Superior temporal gyrus (tissue), 1 donor: ENCODE measurements at regions not wholly inside any gene's neighbourhood (a gene's known extent, or its start where the extent isn't known, plus 50 kb on each side); places are given as distances from the start of the nearest gene placed in this dataset.
"Not testable (repeated sequence)": the region's sequence is repeated elsewhere in the genome, so short reads cannot be mapped to it uniquely, and the experiment has no call there.

Experiments used
- DNase-seq: peaks from one replicate; pipeline ENCODE4 v3.0.0-alpha.2; 2016; ENCODE audit errors: extremely low spot score

DNA sequence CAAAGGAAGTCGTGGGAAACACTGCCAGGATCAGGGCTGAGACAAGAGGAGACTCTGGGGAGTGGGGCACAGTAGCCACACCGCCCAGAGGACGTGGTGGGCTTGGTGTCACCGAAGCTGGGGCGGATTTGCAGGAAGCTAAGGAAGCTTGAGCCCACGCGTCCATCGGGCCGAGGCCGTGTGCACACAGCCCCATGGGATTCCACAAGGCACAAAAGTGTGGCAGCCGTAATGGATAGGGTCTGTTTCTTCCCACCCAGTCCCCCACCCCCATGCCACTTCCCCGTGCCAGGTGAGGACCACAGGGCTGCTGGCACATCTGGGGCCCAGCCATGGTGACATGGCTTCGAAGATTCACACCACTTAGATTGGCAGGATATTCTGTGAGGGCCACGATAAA lies 153.2 kb upstream of the SPACA7 start:
- no peak for DNase-seq

DNA sequence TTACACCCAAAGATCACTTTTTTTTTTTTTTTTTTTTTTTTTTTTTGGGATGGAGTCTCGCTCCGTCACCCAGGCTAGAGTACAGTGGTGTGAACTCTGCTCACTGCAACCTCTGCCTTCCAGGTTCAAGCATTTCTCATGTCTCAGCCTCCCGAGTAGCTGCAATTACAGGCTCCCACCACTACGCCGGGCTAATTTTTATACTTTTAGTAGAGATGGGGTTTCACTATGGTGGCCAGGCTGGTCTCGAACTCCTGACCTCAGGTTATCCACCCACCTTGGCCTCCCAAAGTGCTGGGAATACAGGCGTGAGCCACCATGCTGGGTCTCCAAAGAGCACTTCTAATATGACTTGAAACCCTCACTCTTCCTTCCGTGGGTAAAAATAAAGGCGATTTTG lies 152.2 kb upstream of the SPACA7 start:
- not testable (repeated sequence) for DNase-seq

DNA sequence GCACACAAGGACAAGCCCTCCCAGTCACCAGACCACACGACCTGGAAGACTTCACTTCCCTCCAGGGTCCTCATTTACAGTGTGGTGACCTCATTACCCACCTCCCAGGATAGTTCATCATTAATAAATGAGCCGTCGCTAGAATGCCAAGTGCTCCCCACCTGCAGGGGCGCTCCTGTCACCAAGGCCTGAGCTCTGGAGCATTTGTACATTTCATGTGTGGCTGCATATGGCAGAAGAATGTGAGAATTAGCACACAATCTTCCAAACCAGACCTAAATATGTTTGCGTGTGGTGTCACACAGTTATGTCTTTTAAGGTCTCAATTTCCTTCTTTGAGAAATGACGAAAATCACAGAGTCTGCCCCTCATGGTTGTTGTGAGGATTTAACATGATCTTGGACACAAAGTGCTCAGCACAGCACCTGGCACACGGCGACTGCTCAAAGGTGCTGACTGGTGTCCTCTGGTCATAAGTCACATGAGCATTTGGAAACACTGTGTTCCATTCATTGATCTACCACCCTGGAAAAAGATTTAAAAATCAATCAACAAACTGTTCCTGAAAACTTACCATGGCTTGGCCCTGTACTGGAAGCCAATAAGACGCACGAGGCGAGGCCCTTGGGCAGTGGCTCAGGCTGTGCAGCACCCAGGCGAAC lies 150.6 kb upstream of the SPACA7 start:
- no peak for DNase-seq

DNA sequence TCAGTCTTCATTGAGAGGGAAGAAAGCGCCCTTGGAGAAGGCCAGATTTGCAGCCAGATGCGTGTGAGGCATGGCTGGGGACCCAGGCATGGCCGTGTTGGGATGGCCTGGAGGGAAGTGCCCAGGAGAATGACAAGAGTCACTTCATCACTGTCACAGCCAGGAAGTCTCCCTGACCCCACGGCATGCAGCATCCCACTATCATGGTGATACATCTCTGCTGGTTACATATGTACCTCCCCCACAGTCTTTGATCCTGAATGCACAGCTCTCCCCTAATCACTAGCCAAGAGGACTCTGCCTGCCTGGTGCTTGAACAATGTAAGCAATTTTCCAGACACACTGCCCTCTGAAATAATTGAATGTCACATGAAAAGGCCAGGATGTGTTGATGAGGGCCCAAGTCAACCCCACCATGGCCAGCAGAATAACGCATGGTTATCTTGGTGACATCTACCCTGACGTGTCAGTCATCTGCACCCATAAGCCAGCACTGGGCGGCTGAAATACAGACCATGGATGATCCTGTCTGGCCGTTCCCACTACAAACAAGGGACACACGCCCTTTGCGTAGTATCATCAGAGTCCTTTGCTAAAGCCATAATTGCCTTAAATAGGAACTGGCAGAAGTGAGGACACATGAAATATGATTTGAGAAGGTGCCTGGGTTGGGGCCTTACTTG lies 149.7 kb upstream of the SPACA7 start:
- DNase-seq: no peak

DNA sequence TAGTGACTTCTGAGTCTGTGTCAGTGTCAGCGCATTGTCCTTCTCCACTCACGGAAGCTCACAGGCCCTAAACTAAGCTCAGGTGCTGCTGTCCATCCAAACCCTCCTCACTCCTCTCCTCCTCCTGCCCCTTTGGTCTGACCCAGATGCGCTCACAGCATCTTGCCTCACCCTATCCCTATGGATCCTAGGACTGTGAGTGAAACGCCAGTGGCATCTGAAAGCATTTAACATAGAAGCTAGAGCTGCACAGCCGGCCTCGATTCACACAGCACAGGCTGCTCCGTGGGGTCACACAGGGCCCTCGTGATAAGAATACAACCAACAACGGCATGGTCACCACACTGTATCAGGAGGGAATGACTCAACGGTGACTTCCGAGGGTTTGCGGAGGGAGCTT lies 149.1 kb upstream of the SPACA7 start:
- DNase-seq: no peak

DNA sequence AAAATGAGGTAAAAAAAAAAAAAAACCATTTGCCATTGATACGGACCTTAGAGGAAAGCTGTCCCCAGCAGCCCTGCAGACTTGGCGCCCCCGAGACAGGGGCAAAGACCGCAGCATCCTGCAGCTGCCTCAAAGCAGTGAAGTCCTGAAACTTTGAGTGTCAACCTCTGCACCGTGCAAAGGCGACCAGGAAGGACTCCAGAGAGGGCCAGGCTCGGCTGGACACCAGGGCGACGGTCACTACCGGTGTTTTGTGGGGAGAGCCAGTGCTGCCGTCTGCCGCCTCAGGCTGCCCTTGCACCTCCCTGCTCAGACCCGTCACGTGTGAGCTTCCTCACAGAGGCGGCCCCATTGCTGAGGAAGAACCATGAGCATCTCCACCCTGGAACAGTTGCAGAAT lies 146.7 kb upstream of the SPACA7 start:
- no peak for DNase-seq

DNA sequence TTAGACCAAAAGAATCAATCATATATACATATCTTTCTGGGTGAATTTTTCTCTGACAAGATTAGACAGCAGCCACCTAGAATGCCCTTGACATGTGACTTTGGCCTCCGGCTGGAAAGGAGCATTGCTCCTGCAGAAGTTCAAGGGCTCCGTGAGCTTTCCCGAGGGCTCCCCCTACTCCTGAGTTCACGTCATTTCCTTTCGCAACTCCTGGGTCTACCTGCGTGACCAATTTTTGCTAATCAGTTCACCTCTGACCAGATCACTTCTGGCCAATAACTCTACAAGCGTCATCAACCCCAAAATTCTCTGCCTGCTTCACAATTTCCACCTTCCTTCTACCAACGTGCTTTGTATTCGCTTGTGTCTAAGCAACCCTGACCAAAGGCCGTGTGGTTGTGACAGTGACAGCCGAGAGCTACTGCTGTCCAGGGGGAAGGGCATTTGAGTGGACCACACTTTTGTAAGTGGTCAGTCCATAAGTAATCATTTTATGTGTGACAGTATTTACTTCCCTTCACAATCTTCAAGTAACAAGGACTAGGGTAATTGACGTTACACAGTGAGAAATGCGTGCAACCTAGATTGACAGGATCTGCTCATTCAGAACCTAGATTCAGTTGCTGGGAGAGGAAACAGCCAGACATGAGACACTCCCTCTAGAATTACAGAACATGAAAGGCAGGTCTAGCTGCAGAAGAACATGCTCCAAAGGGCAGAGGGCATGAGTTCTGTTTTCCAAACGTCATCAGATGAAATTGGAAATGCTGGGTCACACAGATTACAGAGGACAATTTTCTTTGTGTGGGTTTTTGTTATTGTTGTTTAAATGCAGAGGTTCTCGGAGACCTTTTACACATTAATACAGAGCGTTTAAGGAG lies 145.9 kb upstream of the SPACA7 start:
- DNase-seq: no peak

DNA sequence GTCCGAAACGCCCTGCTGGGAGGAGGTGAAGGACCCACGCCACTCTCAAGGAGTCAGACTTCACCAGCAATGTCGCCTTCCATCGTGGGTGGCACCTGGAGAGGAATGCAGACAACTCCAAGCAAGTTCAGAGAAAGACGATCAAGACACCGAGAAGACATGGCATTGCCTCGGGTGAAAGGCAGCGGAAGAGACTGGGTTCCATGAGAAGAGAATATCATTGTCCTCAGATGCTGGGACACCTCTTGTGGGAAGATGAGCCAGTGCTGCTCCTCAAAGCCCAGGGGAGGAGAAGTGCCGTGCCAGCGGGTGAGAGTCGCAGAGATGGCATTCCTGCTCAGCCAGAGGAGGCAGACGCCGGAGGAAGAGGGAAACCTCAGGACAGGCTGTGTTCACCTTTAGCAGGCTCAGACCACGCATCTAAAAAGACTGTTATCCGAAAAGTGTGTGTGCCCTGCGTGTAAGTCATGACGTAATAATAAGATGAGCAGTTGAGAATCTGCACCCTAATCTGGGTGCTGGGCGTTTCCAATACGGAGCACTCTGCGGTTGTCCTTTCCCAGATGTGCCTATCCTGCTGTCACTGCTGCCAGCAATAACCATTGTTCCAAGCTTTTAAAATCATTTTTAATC lies 144.6 kb upstream of the SPACA7 start:
- no peak for DNase-seq

DNA sequence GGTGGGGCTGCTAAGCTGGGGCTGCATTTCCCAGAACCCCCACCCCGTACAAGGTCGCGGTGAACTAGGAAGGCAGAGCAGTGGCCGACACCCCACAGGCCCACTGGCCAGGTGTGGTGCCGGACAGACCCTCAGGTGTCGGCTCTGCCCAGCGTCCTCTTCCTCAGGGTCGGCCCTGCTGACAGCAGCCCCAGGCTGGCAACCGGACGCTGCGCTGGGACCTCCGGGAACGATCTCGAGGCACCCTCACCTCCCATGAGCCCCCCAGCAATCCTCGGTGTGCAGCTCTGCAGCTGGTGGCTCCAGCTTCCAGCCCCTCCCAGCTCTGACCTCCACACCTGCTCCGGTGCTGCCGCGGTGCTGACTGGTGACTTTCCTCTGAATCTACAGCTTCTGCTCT lies 142.9 kb upstream of the SPACA7 start:
- no peak for DNase-seq

DNA sequence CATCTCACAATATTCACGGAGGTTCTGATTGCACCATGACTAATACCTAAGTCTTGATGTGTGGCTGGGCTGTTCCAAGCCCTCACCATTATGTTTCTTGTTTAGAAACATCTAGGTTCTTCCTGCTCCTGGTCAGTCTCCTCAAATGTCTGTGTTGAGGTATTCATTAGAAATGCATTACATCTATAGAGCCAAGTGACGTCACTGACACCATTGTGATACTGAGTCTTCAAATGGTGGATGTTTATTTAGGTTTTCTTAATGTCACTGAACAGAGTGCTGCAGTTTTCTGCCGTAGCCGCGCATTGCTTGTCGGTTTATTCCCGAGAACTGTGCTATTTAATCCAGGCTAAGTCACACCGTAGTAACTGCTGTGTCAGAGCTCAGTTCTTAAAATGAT lies 142.4 kb upstream of the SPACA7 start:
- DNase-seq: no peak

DNA sequence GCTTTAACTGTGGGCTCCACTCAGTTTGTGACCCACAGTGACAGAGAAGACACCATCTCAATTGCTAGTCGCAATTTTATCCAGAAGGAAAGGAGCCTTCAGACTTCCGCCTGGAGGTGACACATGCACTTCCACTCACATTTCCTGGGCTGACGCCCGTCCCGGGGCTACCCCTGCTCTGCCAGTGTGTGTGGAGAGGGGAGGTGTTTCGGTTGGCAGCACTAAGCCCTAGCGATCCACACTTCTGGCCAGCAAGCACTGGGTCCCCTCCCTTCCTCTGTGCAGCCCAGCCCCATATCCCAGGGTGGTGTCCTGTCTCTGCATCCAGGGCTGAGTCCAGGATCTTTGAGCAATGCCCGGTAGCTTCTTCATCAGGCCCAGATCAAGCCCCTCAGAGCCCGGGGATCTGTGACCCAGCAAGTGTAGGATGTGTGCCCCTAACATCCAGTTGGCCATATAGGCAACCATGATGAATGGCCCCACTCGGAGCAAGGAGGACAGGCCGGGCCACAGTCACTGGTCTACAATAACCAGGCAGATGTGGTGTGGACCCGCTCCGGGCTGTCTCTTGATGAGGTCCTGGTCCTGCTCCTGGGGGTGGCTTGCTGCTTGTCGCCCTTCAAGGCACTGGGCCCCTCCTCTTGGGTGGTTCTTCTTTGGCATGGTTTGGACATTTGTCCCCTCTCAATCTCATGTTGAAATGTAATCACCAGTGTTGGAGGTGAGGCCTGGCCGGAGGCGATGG lies 141.9 kb upstream of the SPACA7 start:
- no peak for DNase-seq

DNA sequence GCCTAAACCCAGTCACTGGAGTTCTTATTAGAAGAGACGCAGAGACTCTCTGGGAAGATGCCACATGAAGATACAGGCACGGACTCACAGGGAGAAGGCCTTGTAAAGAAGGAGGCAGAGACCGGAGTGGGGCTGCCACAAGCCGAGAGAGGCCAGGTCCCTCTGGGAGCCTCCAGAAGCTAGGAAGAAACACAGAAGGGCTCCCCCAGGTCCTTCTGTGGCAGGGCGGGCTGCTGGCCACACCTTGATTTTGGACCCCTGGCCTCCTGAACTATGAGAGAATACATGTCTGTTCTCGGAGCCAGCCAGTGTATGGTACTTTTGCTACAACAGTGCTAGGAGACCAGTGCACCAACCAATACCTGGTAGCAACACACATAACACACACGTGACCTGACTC lies 140.1 kb upstream of the SPACA7 start:
- no peak for DNase-seq

DNA sequence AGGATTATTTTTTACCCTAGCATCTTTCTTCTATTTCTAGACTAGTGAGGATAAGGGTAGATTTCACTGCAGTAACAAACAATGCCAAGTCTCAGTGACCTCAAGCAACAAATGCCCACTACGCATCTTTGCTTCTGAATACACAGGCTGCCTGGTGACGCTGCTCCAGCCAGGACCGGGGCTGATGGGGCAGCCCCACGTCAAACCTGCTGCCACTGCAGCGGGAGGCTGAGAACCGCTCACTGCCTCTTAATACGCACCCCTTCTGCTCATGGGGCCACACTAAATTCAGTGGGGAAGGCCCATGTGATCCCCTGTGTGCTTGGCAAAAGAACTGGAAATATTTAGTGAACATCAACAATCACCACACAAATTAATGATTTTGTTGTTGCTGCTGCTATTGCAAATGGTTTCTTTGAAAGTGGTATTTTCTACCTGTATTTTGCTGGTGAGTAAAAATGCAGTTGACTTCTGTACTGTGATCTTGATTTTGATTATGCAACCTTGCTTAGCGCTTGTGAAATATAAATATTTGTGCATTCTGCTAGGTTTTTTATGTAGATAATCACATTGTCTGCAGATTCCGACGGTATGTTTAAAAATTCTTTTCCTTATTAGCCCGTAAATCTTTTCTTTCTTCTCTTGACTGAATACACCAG lies 139.5 kb upstream of the SPACA7 start:
- DNase-seq: no peak

DNA sequence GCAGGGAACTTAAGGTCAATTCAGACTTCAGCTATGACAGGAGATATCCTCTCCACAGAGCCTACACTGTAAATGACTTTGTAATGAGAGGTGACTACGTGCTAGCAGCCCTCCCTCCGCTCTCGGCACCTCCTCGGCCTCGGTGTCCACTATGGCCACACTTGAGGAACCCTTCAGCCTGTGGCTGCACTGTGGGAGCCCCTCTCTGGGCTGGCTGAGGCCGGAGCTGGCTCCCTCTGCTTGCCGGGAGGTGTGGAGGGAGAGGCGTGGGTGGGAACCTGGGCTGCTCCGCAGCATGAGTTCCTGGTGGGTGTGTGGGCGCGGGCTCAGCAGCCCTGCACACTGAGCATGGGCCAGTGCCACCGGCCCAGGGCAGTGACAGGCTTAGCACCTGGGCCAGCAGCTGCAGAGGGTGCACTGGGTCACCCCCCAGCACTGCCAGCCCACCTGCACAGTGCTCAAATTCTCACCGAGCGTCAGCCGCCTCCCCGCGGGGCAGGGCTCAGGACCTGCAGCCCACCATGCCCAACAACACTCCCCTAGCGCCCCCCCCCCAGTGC lies 137.6 kb upstream of the SPACA7 start:
- no peak for DNase-seq

DNA sequence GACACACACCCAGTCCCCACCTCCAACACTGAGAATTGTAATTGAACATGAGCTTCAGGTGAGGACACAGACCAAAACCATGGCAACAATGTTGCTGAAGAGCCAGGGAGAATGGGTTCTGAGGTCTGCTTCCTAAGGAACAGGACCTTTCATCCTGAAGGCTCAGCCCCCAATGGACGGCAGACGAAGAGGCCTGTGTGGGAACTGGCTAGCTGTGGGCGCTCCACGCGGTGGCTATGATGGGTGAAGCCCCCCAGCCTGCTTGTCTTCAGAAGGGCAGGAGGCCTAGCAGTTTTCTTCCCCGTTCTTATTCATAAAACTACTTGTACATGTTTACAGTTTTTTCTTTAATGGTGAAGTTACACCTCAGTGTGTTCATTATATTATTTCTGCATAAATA lies 136.1 kb upstream of the SPACA7 start:
- DNase-seq: no peak

DNA sequence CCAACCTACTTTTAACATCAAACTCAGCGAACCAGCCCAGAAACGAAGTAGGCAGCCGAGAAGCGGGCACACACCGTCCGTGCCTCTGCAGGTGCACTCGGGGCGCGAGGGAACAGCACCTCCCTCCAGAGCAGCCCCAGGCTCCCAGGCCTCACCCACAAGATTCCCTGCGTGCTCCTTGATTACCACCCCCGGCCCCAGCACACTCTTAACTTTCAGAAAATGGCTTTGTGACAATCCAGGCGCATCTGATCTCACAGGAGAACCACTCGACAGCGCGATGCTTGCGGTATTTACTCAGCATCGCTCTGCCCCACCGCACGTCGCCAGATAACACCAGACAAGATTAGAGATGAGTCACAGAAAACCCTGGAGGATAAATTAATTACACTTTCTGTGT lies 134.9 kb upstream of the SPACA7 start:
- no peak for DNase-seq

DNA sequence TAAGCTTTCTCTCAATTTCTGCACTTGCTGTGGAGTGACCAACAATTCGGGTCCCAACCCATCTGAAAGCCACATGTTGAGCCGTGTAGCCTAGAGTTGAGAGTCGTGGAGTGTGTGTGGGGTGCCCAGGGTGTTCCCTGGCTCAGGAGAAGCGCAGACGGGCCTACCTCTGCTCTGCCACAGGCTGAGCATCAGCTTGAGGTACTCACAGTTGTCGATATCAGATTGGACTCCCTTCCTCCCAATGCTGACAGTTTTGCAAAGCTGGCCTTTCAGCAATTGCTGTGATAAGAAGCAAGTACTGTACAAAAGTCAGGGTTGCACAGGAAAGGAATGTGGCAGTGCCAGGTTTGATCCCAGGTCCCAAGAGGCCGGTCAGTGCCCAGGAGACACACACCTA lies 133.4 kb upstream of the SPACA7 start:
- no peak for DNase-seq

DNA sequence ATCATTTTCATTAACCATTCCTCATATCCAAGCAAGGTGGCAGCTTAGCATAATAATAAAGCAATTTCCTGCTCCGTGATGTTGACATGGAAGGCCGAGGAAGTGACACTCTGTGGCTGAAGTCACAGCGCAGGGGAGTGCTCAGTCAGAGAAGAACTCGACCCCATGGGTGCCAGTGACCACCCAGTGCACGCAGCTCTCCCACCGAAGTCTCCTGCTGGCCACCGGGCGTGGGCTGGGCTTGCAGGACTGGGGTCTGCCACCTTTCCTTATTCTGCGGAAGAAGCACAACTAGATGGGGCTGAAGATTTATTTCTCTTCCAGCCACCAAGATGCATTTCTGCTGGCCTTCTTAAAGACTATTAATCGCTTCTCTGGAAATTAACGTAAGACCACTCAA lies 132.1 kb upstream of the SPACA7 start:
- no peak for DNase-seq

DNA sequence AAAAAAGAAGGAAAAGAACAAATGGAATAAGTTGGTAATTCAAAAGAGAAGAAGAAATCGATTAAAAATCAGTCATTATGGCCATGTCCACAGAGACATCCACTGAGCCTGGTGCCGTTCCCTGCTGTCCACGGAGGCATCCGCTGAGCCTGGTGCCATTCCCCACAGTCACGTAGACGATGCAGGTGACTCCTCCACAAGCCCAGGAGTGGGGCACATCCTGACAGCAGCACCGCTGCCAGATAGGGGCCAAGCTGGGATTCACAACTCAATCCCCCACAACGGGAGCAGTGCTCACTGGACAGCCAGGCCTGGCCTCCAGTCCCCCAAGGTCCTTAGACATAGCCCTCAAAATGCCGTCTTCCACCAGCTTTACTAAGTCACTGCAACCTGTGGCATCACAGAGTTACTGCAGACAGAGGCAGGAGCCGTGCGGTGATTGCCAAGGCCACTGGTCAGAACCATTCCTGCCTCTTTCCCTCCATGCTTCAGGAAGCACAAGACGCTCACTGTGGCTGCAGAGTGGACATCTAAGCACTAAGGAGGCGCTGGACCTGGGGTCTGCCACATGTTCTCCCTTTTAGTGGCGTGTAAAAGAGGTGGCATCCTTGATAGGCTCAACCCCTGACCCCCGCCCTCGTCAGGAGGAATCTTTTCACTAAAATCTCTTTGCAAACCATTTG lies 131.5 kb upstream of the SPACA7 start:
- DNase-seq: no peak

DNA sequence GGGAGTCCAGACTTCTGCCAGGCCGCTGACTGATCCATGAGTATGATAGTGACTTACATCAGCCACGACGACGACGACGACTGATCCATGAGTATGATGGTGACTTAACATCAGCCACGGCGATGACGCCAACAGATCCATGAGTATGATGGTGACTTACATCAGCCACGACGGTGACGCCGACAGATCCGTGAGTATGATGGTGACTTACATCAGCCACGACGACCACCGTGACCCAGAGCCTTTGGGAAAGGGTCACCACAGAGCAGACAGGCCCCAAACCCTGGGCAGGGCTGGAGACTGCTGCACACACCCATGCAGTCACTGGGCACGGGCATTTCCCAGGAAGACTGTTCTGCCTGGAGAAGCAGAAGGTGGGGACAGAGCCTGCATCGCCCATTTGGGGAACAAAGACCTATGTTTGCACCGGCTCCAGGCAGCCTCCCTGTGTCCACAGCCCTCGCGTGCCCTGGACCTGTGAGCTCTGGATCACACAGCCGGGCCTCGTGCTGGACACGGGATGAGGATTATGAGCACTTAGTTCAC lies 130.9 kb upstream of the SPACA7 start:
- DNase-seq: no peak
